Colonic mucosa (tissue), 4 donors: ENCODE measurements at regions not wholly inside any gene's neighbourhood (a gene's known extent, or its start where the extent isn't known, plus 50 kb on each side); places are given as distances from the start of the nearest gene placed in this dataset.

ENCODE experiments used
- DNase-seq: peaks from one replicate; pipeline ENCODE4 v3.0.0-alpha.2; 2020
- H3K27ac ChIP-seq: fragments of 200-600 bp; one replicate; pipeline ENCODE4 v1.8.0; 2021
- H3K27me3 ChIP-seq: fragments of 200-600 bp; one replicate; pipeline ENCODE4 v1.8.0; 2021
- H3K36me3 ChIP-seq: fragments of 200-600 bp; one replicate; pipeline ENCODE4 v1.8.0; 2021
- H3K4me1 ChIP-seq: fragments of 200-600 bp; one replicate; pipeline ENCODE4 v1.8.0; 2021; ENCODE audit warnings: mild to moderate bottlenecking
- H3K4me3 ChIP-seq: fragments of 200-600 bp; one replicate; pipeline ENCODE4 v1.8.0; 2021
- H3K9ac ChIP-seq, 2 donors: one replicate each; pipeline ENCODE4 v1.7.0; 2013; ENCODE audit warnings: control low read depth in 2 of 2, low read depth in 2 of 2, low read length in 2 of 2
- H3K9me3 ChIP-seq: fragments of 200-600 bp; one replicate; pipeline ENCODE4 v1.8.0; 2021
- CTCF ChIP-seq: fragments of 200-600 bp; IDR thresholded peaks from one replicate; pipeline ENCODE4 v1.8.0; 2022; ENCODE audit warnings: antibody characterized with exemption, mild to moderate bottlenecking
- intact Hi-C: fragments of 100-400 bp; cut with DNase I; formaldehyde crosslinking; loops from one replicate; pipeline ENCODE4 v1.14.1; 2022
- donor health status: healthy.
- donor health status: DM: no; HTN: no; CAD: no.
- donor health status: DM: no; HTN: no; CAD: no.

- Histone ChIP-seq H3K9ac (no peak overlapping the region), H3K4me3 (no peak overlapping the region), H3K4me1 (no peaks in the 10 kb centered on the region), H3K27ac (no peak overlapping the region), H3K27me3 (no peaks in the 10 kb centered on the region), H3K9me3 (no peaks in the 10 kb centered on the region), H3K36me3 (no peaks in the 10 kb centered on the region)
- intact Hi-C loops = no loop called here
- TF ChIP-seq CTCF = no peak
- no peak for DNase-seq
Observed at GRCh38 chr2:188645986-188646385, 328.2 kb upstream of the COL3A1 start.

- Histone ChIP-seq H3K27ac (no peak overlapping the region), H3K9ac (no peak overlapping the region), H3K4me3 (no peak overlapping the region), H3K4me1 (no peaks in the 10 kb centered on the region), H3K9me3 (no peaks in the 10 kb centered on the region), H3K36me3 (no peaks in the 10 kb centered on the region), H3K27me3 (no peaks in the 10 kb centered on the region)
- intact Hi-C loops = no loop called here
- no peak for TF ChIP-seq CTCF
- no peak for DNase-seq
Observed at GRCh38 chr2:188647430-188648070, 326.6 kb upstream of the COL3A1 start.

DNA sequence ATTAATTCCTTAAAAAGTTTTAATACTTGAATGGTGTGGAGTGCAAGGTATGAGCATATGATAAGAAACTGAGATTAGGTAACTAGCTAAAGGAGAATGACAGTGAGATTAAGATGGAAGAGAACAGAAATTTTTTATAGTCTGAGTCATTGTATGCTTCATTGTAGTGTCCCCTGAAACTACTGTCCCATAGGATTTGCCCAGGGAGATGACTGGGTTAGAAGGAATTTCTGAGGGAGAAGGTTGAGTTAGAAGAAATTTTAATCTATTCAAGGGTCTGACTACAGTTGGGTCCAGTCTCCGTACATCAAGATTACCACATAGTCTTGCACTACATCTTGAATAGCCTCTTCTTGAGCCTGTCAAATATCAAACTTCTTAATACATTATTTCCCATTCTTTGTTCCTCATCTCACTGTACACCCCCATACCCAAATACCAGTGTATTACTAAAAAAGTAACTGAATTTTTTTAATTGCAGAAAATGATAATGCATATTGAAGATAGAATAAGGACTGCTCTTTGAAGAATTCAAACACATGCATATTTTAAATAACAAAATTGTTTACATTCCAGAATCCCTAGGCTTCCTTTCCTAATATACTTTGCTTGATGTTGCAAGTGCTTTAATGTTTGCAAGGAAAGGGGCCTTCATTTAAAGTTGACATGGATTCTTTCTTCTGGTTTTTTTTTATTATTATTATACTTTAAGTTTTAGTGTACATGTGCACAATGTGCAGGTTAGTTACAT lies 314.3 kb upstream of the COL3A1 start:
- intact Hi-C loops = no loop called here
- H3K9me3 ChIP-seq = no peaks in the 10 kb centered on the region
- no peak for DNase-seq
- H3K27ac ChIP-seq = no peak overlapping the region
- H3K27me3 ChIP-seq = no peaks in the 10 kb centered on the region
- H3K36me3 ChIP-seq = no peaks in the 10 kb centered on the region
- H3K4me1 ChIP-seq = no peaks in the 10 kb centered on the region
- no peak for TF ChIP-seq CTCF
- no peak overlapping the region for H3K9ac ChIP-seq
- H3K4me3 ChIP-seq = no peak overlapping the region

DNA sequence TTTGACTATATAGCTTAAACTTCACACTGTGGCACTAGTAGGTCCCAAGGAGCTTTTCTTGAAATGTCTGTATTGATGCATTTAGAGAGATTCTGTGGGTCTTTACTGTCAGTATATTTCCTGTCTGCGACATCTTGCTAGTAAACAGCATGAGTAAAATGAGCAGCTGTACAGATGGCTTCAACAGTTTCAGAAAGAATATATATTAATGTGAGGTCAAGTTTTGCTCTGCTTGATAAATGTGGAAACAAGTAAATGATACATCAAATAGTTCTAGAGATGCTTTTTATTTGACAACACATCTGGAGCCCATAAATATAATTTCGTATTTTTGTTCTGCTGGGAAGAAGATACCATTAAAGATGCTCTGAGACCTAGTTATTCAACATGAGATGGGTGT lies 310.9 kb upstream of the COL3A1 start:
- Histone ChIP-seq H3K27ac (no peak overlapping the region), H3K27me3 (no peaks in the 10 kb centered on the region), H3K36me3 (no peaks in the 10 kb centered on the region), H3K4me3 (no peak overlapping the region), H3K9me3 (no peaks in the 10 kb centered on the region), H3K9ac (no peak overlapping the region), H3K4me1 (no peaks in the 10 kb centered on the region)
- no peak for DNase-seq
- intact Hi-C loops = no loop called here
- TF ChIP-seq CTCF = no peak

- Histone ChIP-seq H3K4me1 (no peaks in the 10 kb centered on the region), H3K27me3 (no peaks in the 10 kb centered on the region), H3K36me3 (no peaks in the 10 kb centered on the region), H3K4me3 (no peak overlapping the region), H3K9me3 (no peaks in the 10 kb centered on the region), H3K27ac (no peak overlapping the region), H3K9ac (no peak overlapping the region)
- DNase-seq = no peak
- intact Hi-C loops = no loop called here
- no peak for TF ChIP-seq CTCF
Observed at GRCh38 chr2:188664416-188664815, 309.8 kb upstream of the COL3A1 start.
